GM21737 (cell line): ENCODE measurements at regions not wholly inside any gene's neighbourhood (a gene's known extent, or its start where the extent isn't known, plus 50 kb on each side); places are given as distances from the start of the nearest gene placed in this dataset.

Experiments used
- ATAC-seq: cut with Tn5 transposase; IDR thresholded peaks from one replicate; pipeline ENCODE4 v1.9.1; 2021; ENCODE audit warnings: mild to moderate bottlenecking, moderate library complexity; ENCODE audit not compliant: unreplicated experiment

DNA sequence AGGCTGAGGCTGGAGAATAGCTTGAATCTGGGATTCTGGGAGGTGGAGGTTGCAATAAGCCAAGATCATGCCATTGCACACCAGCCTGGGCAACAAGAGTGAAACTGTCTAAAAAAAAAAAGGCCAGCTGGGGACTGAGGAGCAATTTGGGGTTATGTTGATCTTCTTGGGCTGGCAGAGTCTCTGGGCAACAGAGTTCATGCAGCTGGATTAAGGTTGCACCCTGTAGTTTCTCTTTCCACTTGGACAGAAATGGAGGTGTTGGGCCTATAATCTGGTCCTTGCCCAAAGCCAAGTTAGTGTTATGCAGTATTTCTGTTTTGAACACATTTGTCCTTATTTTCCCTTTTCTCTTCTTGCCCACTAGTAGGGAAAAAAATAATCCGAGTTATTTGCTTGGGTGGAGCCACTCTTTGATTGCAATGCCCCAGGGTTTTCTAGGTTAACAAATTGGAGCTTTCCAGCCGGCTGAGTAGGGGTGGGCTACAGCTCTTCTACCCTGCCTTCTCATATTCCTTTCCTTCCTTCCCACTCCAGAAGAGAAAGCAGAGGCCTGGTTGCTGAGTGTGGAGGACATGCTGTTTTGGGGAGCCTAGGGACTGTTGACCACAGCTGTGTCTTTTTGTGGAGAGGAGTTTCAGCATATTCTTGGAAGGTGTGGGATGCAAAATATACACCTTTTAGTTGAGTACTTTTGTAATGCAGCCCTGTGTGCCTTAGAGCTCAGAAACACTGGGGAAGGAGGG, 213.9 kb downstream of the SOX4 start:
- ATAC-seq: no peak

DNA sequence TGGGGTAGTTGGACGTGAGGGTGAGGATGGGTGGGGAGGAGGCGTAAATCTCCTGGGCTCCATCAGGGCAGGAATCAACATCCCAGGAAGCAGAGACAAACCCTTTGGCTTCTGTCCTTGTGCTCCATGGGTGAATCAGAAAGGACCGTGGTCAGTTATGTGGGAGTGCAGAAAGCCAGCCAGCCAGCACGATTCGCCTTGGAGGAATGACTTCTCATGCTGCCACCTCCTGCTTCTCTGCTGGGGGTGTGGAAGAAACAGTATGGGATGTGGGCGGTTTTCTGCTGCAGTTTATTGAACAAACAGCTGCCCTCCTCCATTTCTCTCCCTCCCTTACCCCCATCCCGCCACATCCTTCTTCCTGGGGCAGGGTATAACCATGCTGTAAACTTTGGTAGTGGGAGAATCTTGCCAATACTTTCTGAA, 214.5 kb downstream of the SOX4 start:
- ATAC-seq: no peak

DNA sequence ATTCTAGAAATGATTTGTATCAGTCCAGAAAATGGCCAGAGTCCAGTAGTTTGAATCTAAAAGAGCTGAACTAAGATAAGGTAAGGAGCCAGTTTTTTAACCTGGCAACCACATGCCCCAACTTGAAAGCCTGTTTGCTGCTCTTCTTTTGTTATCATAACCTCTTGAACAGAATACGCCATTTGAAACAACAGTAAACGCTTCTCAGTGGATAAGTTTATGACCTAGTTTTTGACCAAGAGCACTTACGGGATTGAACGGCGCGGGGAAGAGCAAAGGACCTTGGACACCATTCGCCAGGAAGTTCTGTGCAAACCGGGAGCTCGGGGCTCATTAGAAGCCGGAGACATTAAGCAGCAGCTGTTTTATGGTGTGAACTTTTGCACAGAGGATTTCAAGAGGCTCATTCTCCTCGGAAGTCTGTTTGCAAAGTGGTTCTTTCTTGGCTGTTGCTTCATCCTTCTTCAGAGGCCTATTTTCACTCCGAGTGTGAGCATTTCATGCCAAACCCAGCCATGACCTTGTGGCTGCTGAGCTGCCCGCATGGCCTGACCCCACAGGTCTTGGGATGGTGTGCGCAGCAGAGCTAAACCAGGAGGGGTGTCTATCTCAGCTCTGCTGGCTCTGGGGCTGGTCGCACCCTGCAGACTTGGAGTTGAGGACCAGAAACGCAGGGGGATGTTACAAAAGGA, 215.1 kb downstream of the SOX4 start:
- no peak for ATAC-seq

DNA sequence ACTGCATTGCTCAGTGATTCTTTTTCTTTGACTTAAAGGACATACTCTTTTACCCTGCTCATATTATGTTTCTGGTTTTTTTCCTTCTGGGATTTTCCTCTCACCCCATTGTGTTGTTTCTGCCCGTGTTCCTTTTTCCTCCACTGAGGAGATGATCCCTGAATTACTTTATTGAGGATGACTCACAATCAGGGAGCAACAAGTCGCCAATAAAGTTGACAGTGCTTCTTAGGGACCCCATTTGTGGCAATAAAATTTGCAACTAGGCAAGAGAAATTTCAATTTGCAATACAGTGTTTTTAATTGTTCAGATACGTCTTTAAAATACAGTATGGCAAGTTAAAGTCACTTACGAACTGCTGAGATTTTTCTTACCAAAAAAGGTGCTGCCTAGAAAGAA, 217.9 kb downstream of the SOX4 start:
- ATAC-seq: no peak

DNA sequence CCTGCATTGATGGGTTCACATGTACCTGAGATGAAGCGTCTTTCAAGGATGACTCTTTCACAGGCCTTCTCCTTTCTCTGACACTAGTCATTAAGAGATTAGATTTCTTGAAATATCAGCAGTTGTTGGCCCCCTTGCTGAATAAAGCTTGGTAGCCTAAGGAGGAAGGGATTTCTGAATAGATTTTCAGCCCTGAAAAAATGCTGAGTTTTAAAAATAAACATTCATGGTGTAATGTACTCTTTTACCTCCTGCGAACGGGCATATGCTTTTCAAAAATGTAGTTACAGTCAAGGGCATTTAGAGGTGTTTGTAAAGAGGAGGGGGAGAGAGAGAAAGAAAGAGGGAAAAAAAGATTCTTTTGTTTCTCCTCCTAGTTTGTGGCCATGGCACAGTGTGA, 222.7 kb downstream of the SOX4 start:
- ATAC-seq: no peak

DNA sequence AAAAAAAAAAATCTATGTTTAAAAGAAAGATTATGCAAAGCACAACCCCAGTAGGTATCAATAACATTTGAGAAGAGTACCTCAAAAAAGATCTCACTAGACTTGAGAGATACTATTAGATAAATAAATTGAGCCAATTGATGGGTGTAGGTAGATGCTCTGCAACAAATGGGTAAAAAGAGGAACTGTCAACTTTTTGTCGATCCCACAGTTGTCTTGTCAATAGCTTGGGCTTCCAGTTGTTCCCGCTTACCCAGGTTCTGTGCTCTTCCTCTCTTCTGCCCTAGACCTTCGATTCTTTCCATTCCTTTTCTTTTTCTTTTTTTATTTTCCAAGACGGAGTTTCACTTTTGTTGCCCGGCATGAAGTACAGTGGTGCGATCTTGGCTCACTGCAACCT, 226.9 kb downstream of the SOX4 start:
- ATAC-seq: no peak

DNA sequence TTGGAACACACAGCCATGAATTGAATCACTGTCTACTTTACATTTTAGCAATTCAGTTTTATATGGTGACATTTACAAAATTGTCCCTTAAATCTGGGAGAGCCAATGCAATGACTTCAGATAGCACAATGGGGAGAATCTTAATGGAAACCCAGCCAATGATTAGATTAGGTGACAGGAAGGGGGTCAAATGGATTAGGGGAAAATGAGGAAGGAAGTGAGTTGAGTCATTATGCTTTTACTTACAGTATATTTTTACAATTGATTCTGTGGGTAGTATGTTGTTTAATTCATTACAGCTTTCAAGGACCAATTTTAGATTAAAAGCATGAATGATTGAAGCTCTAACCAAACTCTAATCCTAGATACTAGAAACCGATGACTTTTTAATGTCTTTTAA, 229.8 kb downstream of the SOX4 start:
- ATAC-seq: no peak

DNA sequence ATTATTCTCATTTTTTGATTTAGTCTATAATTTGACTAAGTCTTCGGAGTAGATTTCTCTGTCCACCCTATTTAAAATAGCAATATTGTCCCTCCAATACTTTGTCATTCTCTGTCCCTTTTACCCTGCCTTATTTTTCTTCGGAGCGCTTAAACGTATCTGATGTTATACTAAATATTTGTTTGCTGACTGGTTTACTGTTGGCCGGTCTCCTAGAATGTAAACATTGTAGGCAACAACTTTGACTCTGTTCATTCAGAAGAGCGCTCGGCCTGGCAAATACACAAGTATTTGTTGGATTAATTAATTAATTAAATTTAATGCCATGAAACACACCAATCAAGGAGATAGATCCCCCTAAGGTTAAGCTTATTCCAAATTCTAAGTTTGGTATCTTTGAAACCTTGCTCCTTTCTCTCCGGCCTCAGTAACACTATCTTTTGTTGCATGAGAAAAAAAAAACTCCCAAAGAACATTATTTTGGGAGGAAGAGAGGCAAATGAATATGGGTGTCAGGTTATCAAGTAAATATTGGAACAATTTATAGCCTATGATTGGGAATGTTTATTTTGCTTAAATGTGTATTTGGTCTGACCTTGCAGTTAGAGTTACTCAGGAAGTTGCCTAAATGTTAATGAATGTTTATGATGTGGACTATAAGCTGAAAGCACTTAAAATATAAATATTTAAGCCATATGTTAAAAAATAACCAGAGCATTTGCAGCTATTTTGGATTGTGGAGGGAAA, 231.1 kb downstream of the SOX4 start:
- ATAC-seq: no peak

DNA sequence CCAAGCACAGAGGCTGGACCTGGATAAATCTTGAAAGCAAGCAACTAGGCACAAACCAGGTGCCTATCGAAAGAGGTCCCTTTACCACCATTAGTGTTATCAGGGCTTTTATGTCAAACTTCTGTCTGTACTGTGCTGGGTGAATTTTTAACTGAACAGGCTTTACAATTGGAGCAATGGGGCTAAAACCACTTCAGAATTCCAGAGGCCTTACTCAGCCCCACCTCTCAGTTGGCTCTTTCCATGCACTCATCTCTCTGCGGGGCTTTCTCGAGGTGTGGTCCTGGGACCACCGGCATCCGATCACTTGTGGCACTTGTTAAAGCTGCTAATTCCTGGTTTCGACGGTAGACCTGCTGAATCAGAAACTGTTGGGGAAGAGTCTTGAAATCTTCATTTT, 232.5 kb downstream of the SOX4 start:
- ATAC-seq: no peak

DNA sequence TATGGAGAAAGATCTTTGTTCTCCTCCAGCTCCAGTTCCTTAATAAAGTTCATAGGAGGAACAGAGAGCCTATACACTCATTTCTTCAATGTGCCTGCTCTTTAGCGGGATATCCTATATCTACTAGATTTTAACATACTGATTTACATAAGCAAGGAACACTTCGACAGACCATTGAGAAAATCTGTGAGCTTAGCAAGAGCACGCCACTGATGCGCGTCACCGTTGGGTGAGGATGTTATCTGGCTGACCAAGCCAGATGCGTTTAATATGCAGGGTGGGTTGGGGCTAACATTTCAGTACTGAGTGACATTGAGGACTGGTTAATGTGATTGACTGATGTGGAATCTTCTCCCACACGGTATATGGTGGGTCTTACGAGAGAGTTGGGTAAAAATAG, 233.4 kb downstream of the SOX4 start:
- ATAC-seq: no peak

DNA sequence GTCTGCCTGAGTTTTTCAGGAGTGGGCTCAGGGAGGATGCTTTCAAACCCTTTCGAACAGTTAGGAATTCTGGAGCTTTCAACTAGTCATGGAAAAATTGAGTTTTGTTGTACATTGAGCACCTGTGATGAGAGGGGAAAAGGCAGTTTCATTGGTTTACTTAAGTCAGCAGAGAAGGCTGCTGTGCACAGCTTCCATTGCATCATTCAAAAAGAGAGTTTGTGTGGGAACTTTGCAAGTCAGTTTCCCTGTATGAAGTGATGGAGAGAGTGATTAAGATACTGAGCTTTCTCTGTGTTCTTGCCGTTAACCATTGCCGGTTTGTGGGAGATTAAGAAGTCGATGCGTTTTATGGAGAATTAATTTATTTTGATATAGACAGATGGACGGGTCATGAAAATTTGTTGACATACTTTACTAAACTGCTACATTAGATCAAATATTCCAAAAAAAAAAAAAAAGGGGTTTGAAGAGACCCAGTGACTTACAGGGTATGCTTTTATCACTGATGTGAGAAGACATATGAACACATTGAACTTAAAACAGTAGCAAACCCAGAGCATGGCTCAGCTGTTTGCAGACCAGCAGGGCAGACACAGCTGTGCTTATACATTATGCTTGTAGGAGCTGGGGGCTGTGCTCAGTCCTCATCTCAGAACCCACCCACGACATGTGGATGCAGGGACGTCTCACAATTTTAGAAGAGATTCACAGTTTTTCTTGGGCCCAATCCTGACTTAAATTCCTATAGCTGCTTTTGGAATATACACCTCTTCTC, 234.1 kb downstream of the SOX4 start:
- ATAC-seq: no peak

DNA sequence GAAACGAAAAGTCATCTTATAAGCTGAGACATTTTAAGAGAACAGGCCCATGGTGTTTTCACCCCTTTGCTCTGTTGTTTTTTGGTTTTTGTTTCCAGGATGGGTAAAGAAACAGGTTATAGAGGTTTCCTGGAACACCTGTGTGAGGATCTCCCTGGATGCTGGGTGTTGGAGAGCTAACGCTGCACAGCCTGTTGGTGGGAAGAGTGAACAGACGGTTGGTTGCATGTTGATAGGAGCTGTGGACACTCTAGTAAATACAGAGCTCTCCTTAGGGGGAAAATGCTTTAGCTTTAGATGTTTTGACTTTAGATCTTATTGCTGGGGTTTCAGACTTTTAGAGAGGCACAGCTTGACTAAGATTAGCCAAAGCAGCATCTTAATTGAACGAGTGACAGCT, 235.2 kb downstream of the SOX4 start:
- ATAC-seq: no peak

DNA sequence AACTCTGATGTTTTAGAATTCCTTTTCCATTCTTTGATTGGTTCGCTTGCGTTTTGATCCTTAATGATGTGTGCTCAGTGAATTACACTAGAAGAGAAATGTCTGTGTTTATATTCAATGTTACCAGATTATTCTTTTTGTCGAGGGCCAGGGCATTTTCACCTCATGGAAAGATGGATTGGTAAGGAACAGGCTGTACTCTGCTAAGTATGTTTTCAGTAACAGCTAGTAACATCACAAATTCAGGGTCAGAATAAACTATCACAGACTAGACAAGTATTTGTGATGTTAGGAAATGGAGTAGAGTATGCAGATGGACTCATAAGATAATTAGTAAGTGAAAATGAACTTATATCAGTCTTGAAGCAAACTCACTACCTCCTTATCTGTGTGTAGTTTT, 235.6 kb downstream of the SOX4 start:
- no peak for ATAC-seq

DNA sequence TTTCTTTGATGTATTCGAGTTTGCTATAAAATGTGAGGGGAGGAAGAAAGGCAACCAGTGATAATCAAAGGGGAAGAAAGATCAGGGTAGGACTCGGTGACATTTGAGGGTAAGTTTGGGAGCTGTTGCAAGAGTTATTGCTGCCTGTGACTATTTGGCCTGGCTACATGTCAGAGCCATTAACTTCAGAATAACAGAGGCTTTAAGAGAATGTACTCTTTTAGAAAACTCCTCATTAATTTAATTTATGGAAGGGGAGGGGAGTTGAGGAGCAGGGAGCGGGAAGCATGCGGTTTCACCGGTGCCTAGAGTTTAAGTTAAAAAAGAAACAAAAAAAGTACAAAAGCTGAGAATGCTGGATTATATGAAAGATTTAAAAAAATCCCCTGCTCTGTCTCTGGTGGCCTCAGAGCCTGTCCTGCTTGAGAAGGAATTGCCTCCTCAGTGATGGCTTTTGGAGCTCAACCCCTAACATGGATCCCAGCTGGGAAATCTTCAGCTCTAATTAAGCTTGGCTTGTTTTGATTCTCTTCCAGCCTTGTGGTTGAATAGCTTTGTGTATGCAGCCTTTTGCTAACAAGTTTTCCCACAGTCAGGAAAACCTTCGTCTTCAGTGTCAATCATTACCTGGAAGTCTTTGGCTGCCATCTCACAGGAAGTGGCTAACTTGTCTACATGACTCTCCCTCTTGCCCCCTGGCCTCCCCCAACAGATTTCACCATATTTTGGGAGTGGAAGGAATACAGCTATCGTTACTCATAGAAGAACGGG, 238.2 kb downstream of the SOX4 start:
- no peak for ATAC-seq

DNA sequence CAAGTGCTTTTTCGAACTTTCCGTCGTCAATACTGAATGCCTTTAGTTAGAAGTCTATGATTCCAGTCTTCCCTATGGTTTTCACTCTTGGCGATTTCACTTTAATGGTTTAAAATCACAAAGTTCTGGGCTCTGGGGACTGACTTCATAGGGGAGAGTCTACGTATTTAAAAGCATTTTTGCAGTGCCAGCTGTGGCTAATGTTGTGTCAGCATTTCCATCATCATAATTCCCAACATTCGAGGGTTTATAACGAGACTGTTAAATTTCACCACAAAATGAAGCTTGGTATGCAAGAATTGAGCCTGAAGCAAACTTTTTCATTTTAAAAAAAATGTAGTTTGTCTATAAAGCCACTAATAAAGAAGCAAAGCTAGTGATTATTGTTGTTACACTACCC, 242.7 kb downstream of the SOX4 start:
- ATAC-seq: no peak

DNA sequence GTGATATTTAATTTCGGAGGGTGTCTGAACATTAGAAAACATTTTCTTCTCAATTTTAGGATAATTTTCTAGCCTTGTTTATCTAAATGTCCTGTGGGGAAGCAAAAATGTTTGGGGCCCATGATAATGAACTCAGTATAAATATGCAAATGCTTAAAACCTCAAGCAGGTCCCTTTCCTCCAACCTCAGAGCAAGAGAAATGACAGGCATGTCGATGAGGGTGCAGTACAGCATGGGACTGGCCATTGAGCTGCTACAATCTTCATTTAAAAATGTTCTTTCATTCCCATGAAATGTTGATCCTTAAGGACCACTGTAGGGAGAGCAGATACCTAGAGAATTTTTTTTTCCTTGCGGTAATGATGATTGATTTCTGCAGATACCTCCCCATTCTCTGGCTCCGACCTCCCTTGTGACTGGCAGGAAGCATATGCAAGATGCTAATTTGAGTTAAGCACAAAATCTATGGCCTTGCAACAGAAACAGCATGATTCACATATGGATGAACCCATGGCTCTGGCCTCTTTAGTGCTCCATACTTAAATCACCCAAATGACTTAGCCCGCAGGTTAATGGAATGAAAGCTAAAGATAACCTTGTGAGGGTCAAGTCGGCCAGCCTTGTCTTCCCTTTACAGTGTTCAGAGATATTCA, 243.3 kb downstream of the SOX4 start:
- ATAC-seq: no peak

DNA sequence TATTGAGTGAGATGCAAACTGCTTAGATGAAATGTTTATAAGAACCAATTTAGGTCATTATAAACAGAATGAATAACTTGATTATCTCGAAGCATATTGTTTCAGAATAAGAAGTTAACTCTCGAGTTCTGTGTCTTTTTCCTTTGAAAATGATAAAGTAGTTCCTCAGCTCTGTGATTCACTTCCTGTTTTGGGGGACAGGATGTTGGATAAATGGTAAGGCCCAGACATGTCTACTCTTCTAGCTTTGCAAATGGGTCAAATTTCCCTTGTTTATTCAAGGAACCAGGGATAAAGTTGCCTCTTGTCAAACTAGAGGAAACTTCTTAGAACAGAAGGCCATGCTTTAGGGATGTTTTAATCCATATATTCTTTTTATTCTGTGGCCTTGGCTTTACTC, 246.9 kb downstream of the SOX4 start:
- no peak for ATAC-seq

DNA sequence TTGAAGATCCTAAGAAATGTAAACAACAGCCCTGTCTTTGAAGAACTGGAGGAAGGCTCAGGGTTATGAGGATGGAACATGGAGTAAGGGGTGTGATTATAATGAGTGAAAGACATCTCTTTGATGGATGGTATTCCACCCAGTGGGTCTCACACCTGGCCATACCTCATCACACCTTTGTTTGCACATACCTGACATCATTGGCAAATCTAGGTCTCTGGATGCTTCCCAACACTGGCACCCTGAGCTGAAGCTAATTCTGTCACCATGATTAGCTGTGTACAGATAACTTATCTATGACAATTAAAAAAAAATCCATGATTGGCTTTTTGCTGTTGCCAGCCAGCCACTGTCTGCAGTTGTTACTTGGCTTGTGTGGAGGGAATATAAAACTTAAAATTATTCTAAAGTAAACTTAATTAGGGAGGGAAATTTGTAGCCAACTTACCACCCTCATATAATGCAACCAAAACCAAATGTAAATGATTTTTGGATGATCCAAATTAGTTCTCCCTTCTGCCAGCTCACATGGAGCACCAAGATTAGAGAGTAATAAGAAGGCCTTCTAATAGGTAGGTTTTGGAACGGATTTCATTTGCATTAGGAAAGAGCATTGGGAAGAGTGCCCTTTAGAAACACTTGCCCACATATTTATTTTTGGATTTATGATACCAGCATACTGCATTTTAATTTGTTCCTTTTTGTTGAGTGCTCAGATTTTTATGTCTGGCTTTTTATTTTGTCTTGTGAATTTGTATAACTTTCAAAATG, 249.5 kb downstream of the SOX4 start:
- no peak for ATAC-seq
